ENCODE measurements at regions not wholly inside any gene's neighbourhood (a gene's known extent, or its start where the extent isn't known, plus 50 kb on each side); places are given as distances from the start of the nearest gene placed in this dataset.

DNA sequence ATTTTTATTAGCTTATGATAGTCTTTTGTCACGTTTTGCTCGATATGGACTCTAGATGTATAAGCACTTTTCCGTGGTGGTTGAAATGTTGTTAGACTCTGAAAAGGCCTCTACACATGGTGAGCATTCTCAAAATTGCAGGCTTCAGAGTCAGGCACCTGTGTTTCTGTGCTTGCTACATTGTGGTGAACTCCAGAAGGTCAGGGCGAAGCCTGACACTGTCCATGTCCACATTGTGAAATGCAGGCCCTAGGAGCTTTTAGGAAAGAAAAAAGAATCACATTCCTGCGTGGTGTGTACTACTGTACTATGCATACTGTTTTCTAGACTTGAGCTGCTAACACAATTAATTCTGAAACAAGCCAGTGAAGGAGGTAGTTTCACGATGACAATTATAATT is 86.3 kb downstream of the HS3ST1 start:
- TF ChIP-seq, protein P1, sequence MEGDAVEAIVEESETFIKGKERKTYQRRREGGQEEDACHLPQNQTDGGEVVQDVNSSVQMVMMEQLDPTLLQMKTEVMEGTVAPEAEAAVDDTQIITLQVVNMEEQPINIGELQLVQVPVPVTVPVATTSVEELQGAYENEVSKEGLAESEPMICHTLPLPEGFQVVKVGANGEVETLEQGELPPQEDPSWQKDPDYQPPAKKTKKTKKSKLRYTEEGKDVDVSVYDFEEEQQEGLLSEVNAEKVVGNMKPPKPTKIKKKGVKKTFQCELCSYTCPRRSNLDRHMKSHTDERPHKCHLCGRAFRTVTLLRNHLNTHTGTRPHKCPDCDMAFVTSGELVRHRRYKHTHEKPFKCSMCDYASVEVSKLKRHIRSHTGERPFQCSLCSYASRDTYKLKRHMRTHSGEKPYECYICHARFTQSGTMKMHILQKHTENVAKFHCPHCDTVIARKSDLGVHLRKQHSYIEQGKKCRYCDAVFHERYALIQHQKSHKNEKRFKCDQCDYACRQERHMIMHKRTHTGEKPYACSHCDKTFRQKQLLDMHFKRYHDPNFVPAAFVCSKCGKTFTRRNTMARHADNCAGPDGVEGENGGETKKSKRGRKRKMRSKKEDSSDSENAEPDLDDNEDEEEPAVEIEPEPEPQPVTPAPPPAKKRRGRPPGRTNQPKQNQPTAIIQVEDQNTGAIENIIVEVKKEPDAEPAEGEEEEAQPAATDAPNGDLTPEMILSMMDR (IDR thresholded peaks at IDR 0.05; ENCODE audit: low read length): no peak
- TF ChIP-seq EZH2 (IDR thresholded peaks at IDR 0.05; ENCODE audit: borderline replicate concordance, low read length): no peak

Data from OCI-LY1 (cell line).